ENCODE measurements at regions not wholly inside any gene's neighbourhood (a gene's known extent, or its start where the extent isn't known, plus 50 kb on each side); places are given as distances from the start of the nearest gene placed in this dataset.

DNA sequence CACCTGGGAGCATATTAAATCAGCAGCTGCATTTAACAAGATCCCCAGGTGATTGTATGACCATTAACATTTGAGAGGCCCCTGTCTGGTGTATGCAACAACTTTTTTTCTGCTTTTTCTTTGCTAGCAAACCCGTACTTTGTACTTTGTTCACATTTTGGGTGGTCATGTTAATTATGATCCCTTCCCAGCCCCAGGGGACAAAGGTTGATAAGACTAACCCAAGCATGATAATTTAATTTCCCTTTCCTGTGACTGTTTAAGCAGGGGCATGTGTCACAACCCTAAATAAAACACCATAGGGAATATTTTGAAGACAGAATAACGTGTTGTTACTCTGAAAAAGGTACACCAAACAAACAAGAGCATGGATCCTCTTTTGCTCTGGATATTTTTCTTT lies 332.0 kb downstream of the PCDH18 start:
- TF ChIP-seq, protein P1, sequence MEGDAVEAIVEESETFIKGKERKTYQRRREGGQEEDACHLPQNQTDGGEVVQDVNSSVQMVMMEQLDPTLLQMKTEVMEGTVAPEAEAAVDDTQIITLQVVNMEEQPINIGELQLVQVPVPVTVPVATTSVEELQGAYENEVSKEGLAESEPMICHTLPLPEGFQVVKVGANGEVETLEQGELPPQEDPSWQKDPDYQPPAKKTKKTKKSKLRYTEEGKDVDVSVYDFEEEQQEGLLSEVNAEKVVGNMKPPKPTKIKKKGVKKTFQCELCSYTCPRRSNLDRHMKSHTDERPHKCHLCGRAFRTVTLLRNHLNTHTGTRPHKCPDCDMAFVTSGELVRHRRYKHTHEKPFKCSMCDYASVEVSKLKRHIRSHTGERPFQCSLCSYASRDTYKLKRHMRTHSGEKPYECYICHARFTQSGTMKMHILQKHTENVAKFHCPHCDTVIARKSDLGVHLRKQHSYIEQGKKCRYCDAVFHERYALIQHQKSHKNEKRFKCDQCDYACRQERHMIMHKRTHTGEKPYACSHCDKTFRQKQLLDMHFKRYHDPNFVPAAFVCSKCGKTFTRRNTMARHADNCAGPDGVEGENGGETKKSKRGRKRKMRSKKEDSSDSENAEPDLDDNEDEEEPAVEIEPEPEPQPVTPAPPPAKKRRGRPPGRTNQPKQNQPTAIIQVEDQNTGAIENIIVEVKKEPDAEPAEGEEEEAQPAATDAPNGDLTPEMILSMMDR (conservative IDR thresholded peaks at IDR 0.05 in 1 of 2, IDR thresholded peaks at IDR 0.05 in 1 of 2; ENCODE audit: low read depth in 1 of 2, low read length in 2 of 2) = no peak
- no peak for TF ChIP-seq EZH2 (IDR thresholded peaks at IDR 0.05; ENCODE audit: low read length, missing control alignments)

Data from fibroblast of lung (primary cell).